Activated B cell treated with CpG ODN at 0.5 μM for 24 hours (primary cell): ENCODE measurements at regions not wholly inside any gene's neighbourhood (a gene's known extent, or its start where the extent isn't known, plus 50 kb on each side); places are given as distances from the start of the nearest gene placed in this dataset.

ENCODE experiments used
- ATAC-seq: fragments of 200-7000 bp; cut with Tn5 transposase; one replicate; pipeline ENCODE4 v1.10.0; 2021; ENCODE audit warnings: low read depth, mild to moderate bottlenecking, moderate library complexity
- CTCF ChIA-PET: fragments of 350-600 bp; sonication (Branson Sonifier 250); formaldehyde crosslinking; loops from one replicate; lab custom pipeline; 2021; ENCODE audit warnings: antibody characterized with exemption; lab: Charles Lee
- POLR2A ChIA-PET: fragments of 350-600 bp; sonication (Branson Sonifier 250); formaldehyde crosslinking; loops from one replicate; lab custom pipeline; 2021; ENCODE audit warnings: antibody characterized with exemption; lab: Charles Lee
- DNase-seq: peaks from one replicate; pipeline ENCODE4 v3.0.0; 2022
- H3K27ac Mint-ChIP-seq: one replicate; pipeline ENCODE4 v1.8.0; 2020; ENCODE audit warnings: mixed read lengths
- H3K27me3 Mint-ChIP-seq: one replicate; pipeline ENCODE4 v1.8.0; 2021; ENCODE audit warnings: mixed read lengths
- H3K36me3 Mint-ChIP-seq: one replicate; pipeline ENCODE4 v1.8.0; 2021; ENCODE audit warnings: low read depth, mixed read lengths
- H3K4me1 Mint-ChIP-seq: one replicate; pipeline ENCODE4 v1.8.0; 2021; ENCODE audit warnings: mixed read lengths
- H3K4me3 Mint-ChIP-seq: one replicate; pipeline ENCODE4 v1.8.0; 2020; ENCODE audit warnings: mild to moderate bottlenecking, mixed read lengths
- H3K9me3 Mint-ChIP-seq: one replicate; pipeline ENCODE4 v1.8.0; 2020; ENCODE audit warnings: mixed read lengths
- intact Hi-C: fragments of 100-400 bp; cut with micrococcal nuclease; formaldehyde crosslinking; loops from one replicate; pipeline ENCODE4 v1.15.1; 2024
- TF ChIP-seq, protein P1 (sequence below): fragments of 200-600 bp; IDR thresholded peaks from one replicate; pipeline ENCODE4 v1.8.0; 2022; ENCODE audit warnings: antibody characterized with exemption, mild to moderate bottlenecking

DNA sequence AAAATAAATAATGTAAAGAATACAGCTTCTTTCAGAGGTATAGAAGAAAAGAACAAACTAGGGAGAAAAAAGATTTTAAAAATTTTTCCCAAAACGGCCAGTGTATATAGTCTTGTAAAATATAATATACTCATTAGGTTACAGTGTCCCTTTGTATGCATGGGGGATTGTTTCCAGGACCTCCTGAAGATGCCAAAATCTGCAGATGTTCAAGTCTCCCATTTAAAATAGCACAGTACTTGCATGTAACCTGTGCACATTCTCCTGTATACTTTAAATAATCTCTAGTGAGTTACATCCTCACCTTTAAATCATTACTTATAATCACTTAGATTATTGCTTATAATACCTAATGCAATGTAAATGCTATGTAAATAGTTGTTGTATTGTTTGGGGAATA is 80.6 kb upstream of the LRRTM4 start:
- H3K27ac Mint-ChIP-seq = no peak overlapping the region
- CTCF ChIA-PET = no interaction called here
- no peak for DNase-seq
- no peaks in the 10 kb centered on the region for H3K9me3 Mint-ChIP-seq
- TF ChIP-seq, protein P1, sequence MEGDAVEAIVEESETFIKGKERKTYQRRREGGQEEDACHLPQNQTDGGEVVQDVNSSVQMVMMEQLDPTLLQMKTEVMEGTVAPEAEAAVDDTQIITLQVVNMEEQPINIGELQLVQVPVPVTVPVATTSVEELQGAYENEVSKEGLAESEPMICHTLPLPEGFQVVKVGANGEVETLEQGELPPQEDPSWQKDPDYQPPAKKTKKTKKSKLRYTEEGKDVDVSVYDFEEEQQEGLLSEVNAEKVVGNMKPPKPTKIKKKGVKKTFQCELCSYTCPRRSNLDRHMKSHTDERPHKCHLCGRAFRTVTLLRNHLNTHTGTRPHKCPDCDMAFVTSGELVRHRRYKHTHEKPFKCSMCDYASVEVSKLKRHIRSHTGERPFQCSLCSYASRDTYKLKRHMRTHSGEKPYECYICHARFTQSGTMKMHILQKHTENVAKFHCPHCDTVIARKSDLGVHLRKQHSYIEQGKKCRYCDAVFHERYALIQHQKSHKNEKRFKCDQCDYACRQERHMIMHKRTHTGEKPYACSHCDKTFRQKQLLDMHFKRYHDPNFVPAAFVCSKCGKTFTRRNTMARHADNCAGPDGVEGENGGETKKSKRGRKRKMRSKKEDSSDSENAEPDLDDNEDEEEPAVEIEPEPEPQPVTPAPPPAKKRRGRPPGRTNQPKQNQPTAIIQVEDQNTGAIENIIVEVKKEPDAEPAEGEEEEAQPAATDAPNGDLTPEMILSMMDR = no peak
- POLR2A ChIA-PET = no interaction called here
- no peaks in the 10 kb centered on the region for H3K4me1 Mint-ChIP-seq
- no peak overlapping the region for H3K4me3 Mint-ChIP-seq
- ATAC-seq = no peak
- H3K27me3 Mint-ChIP-seq = no peaks in the 10 kb centered on the region
- no peaks in the 10 kb centered on the region for H3K36me3 Mint-ChIP-seq
- intact Hi-C loops = no loop called here

DNA sequence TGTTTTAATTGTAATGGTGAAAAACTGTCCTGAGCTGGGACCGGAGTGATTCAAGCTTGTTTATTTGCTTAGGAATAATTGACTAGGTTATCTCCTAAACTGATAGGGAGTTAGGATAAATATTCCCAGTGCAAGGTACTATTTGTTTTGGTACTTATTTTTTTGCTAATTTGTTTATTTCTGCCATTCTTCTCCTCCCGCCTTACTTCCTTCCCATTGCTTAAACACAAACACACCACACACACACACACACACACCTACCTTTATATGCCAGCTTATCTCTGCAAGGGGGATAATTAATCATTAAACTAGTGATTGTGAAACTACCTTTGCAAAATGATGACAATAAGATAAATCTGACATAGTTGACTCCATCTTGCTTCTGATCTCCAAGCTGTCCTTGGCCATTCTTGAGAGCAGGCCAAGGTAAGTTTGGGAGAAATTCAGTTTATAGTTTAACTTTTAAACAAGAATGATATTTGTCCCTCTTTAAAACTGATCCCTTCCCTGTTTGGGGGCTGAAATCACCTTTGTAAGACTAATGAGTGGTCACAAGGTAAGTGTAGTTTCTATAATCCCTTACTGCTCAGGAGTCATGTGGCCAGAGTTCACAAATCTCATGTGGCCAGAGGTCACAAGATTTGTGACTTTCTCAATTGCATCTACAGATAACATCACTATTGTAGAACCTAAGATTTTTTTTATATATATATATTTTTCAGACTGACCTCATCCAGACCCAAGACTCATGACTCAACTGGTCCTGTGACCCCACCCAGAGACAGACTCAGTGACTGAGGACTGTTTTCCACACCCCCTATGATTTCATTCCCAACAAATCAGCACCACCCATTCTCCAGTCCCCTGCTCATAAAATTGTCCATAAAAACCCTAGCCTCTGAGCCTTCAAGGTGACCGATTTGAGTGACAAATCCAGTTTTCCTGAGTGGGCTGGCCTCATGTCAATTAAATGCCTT is 83.1 kb upstream of the LRRTM4 start:
- TF ChIP-seq, protein P1 = no peak
- no peaks in the 10 kb centered on the region for H3K36me3 Mint-ChIP-seq
- DNase-seq (no peak), ATAC-seq (no peak)
- no peak overlapping the region for H3K27ac Mint-ChIP-seq
- no peaks in the 10 kb centered on the region for H3K27me3 Mint-ChIP-seq
- H3K4me1 Mint-ChIP-seq = no peaks in the 10 kb centered on the region
- CTCF ChIA-PET = no interaction called here
- no peak overlapping the region for H3K4me3 Mint-ChIP-seq
- intact Hi-C loops = no loop called here
- peaks cover under 1% of the 10 kb centered on the region for H3K9me3 Mint-ChIP-seq
- POLR2A ChIA-PET = no interaction called here

GRCh38 chr2:77608510-77608909 is 86.3 kb upstream of the LRRTM4 start:
- TF ChIP-seq, protein P1 = no peak
- ChIA-PET POLR2A (no interaction called here), CTCF (no interaction called here)
- Mint-ChIP-seq H3K36me3 (no peaks in the 10 kb centered on the region), H3K9me3 (peaks cover 12% of the 10 kb centered on the region), H3K27me3 (no peaks in the 10 kb centered on the region), H3K27ac (no peak overlapping the region), H3K4me1 (no peaks in the 10 kb centered on the region), H3K4me3 (no peak overlapping the region)
- ATAC-seq (no peak), DNase-seq (no peak)
- intact Hi-C loops = no loop called here

- no peak overlapping the region for H3K27ac Mint-ChIP-seq
Observed at GRCh38 chr2:77629539-77629938, 107.4 kb upstream of the LRRTM4 start.

DNA sequence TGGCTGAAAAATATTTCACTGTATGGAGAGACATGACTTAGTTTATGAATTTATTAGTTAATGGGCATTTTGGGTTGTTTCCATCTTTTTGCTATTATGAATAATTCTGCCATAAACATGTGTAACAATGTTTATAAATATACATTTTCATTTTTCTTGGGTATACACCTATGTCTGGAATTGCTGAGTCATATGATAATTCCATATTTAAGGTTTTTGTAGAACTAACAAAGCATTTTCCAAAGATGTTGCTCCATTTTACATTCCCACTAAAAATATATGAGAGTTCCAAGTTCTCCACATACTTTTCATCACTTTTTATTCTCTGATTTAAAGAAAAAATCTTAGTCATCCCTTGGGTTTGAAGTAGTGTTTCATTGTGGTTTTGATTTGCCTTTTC is 108.8 kb upstream of the LRRTM4 start:
- H3K4me3 Mint-ChIP-seq = no peak overlapping the region
- no peaks in the 10 kb centered on the region for H3K36me3 Mint-ChIP-seq
- ChIA-PET CTCF (no interaction called here), POLR2A (no interaction called here)
- no peak overlapping the region for H3K27ac Mint-ChIP-seq
- DNase-seq (no peak), ATAC-seq (no peak)
- intact Hi-C loops = no loop called here
- H3K27me3 Mint-ChIP-seq = no peaks in the 10 kb centered on the region
- TF ChIP-seq, protein P1 = no peak
- no peaks in the 10 kb centered on the region for H3K4me1 Mint-ChIP-seq
- H3K9me3 Mint-ChIP-seq = peaks cover 14% of the 10 kb centered on the region

More at GRCh38 chr2:77629539-77629938, 107.4 kb upstream of the LRRTM4 start:
- no peak for ATAC-seq
- DNase-seq = no peak
- TF ChIP-seq, protein P1 = no peak
- Mint-ChIP-seq H3K36me3 (no peaks in the 10 kb centered on the region), H3K4me1 (no peaks in the 10 kb centered on the region), H3K4me3 (no peak overlapping the region), H3K9me3 (peaks cover 10% of the 10 kb centered on the region), H3K27me3 (no peaks in the 10 kb centered on the region)
- ChIA-PET POLR2A (no interaction called here), CTCF (no interaction called here)
- intact Hi-C loops = no loop called here
